GM21381 (cell line): ENCODE measurements at regions not wholly inside any gene's neighbourhood (a gene's known extent, or its start where the extent isn't known, plus 50 kb on each side); places are given as distances from the start of the nearest gene placed in this dataset.

ENCODE experiments used
- ATAC-seq: cut with Tn5 transposase; IDR thresholded peaks from one replicate; pipeline ENCODE4 v1.9.1; 2021; ENCODE audit warnings: mild to moderate bottlenecking, moderate library complexity; ENCODE audit not compliant: unreplicated experiment

DNA sequence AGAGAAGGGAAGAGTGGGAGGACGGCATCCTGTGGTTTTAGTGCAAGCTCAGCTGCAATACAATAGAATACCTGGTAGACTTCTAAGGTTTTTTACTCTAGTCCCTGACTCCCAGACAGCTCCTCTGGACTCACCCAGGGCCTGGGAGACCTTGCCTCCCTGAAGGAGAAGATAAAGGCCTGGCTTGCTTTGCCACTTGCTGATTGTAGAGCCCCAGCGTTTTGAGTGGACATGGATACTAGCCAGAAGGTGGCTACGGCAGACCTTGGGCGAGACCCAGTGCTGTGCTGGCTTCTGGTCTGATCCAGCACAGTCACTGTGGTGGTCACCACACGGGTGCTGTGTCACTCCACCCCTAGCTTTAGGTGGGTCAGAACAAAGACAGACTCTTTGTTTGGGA, 72.2 kb upstream of the TTC14 start:
- no peak for ATAC-seq

GRCh38 chr3:180530276-180530675, 71.7 kb upstream of the TTC14 start:
- ATAC-seq: no peak

DNA sequence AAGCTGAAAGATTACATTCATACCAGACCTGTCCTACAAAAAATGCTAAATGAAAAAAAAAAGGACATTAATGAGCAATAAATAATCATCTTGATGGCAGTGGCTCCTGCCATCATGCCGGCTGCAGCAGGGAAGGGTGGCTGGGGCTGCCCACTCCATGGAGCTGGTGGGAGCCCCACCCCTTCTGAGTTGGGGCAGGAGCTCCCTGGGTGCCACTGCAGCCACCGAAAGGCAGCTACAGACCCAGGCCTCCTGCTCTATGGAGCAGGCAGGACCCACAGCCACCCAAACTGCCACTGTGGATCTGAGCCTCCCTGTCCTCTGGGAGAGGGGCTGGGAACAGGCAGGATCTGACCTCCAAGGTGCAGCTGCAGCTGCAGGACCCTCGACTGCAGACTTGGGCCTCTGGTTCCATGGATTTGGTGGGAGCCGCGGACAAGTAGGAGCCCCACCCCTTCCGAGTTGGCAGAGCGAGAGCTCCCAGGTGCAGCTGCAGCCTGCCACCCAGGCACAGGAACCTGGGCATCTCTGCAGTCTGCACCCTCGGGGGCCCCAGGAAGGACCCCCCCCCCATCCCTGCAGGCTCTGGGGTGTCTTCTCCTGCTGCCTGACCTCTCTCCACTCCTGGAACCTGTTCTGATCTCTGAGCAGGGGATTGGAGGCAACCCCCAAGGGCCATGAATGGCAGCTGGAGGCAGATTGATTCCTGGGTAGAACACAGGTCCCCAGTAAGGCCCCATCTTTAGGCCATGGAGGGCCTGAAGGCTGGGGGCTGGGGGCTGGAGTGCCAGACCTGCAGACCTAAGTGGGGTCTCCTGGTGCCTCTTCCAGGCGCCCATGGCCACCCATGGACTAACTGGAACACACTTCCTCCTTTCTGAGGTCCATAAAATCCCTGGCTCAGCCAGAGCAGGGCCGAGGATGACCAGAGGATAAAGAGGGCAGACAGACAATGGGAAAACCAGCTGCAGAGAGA, 70.4 kb upstream of the TTC14 start:
- ATAC-seq: no peak

DNA sequence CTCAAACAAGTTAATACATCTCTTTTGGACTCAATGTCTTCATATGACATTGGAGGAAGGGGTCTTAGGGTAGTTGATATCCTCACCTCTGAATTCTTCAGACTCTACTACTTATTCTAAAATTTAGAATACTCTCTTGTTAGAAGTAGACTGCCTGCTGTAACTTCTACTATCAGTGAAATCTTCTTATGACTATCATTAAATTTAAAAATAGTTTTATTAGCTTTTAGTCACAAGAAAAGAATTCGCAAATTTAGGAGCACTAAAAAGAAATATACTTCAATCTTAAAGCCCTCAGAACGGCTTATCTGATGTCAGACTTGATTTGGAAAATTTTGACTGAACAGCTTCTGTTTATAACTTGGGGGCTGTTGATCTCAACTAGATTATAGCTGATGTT, 67.1 kb upstream of the TTC14 start:
- ATAC-seq: no peak

GRCh38 chr3:180538493-180538892, 63.5 kb upstream of the TTC14 start:
- ATAC-seq: no peak

GRCh38 chr3:180543877-180544276, 58.1 kb upstream of the TTC14 start:
- no peak for ATAC-seq

- ATAC-seq: no peak
Observed at GRCh38 chr3:180546863-180547262, 55.1 kb upstream of the TTC14 start.

DNA sequence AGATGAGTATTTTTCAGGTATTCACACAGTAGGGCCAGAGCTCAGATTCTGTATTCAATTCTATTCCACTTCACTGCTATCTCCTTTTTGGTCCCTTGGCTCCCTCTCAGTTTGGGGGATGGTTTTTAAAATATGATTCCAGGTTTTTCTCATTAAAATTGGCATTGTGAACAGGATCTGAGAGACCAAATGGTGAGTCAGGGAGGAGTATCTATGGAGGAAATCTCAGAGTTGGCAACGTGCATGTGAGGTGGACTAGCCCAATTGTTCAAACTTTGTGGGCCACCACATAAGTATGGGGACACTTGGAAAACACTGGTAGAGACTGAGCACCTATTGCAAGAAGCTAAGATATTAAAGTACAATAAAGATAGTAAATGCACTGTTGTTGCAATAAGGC, 53.9 kb upstream of the TTC14 start:
- ATAC-seq: no peak
